Fibroblast of pulmonary artery (primary cell): ENCODE measurements at regions not wholly inside any gene's neighbourhood (a gene's known extent, or its start where the extent isn't known, plus 50 kb on each side); places are given as distances from the start of the nearest gene placed in this dataset.
A peak's percentile ranks its signal among the peaks of the same experiment; 100 is the strongest.
"Not testable (repeated sequence)": the region's sequence is repeated elsewhere in the genome, so short reads cannot be mapped to it uniquely, and the experiment has no call there.

Experiments used
- DNase-seq: peaks from one replicate; pipeline ENCODE4 v3.0.0-alpha.2; 2010; ENCODE audit warnings: low read depth
- H3K4me3 ChIP-seq: replicated peaks from 2 replicates; pipeline ENCODE4 v1.5.1; 2011; ENCODE audit warnings: low read depth, mild to moderate bottlenecking, control low read depth, low read length, moderate library complexity
- TF ChIP-seq, protein P1 (sequence below): IDR thresholded peaks from 2 replicates; pipeline ENCODE4 v1.5.1; 2011; ENCODE audit warnings: mild to moderate bottlenecking, control low read depth, low read length, inconsistent platforms; ENCODE audit errors: missing control alignments

DNA sequence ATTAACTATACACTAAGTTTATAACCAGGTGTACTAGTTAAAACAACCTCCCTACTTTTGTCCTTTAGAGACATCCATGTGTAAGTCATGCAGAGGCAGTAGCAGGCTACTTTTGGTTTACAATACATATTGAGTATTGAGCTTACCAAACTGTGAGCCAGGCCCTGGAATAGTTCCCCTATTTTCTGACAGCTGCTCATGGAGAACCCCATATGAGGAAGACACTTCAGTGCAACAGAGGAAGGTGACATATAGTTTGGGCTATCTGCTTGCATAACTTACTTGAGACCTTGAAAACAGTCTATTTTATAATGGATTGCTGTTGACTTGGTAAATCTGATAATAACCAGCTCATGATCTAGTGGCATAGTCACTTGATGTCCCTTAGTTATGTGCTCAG, 190.5 kb downstream of the SH3BGRL start:
- TF ChIP-seq, protein P1, sequence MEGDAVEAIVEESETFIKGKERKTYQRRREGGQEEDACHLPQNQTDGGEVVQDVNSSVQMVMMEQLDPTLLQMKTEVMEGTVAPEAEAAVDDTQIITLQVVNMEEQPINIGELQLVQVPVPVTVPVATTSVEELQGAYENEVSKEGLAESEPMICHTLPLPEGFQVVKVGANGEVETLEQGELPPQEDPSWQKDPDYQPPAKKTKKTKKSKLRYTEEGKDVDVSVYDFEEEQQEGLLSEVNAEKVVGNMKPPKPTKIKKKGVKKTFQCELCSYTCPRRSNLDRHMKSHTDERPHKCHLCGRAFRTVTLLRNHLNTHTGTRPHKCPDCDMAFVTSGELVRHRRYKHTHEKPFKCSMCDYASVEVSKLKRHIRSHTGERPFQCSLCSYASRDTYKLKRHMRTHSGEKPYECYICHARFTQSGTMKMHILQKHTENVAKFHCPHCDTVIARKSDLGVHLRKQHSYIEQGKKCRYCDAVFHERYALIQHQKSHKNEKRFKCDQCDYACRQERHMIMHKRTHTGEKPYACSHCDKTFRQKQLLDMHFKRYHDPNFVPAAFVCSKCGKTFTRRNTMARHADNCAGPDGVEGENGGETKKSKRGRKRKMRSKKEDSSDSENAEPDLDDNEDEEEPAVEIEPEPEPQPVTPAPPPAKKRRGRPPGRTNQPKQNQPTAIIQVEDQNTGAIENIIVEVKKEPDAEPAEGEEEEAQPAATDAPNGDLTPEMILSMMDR: no peak
- DNase-seq: no peak

DNA sequence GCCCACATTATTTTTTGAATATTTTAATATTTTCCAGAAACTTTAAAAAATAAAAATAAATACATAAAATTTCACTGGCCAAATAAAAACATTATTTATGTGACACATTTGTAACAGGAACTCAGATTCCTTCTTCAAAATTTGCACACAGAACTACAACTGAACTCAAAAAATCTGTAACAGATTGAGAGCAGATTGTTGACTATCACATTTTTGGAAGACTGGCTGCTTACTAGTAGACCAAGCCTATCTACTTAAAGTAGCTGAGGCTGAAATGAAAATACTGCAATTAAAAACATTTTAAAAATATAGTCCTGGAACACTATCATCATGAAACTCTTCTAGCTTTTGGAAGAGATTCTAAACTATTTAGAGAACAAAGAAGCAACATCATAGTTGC, 203.9 kb downstream of the SH3BGRL start:
- no peak for DNase-seq
- TF ChIP-seq, protein P1: no peak
- H3K4me3 ChIP-seq: no peak overlapping the region

More for the DNA sequence above, 190.5 kb downstream of the SH3BGRL start:
- H3K4me3 ChIP-seq: no peak overlapping the region

DNA sequence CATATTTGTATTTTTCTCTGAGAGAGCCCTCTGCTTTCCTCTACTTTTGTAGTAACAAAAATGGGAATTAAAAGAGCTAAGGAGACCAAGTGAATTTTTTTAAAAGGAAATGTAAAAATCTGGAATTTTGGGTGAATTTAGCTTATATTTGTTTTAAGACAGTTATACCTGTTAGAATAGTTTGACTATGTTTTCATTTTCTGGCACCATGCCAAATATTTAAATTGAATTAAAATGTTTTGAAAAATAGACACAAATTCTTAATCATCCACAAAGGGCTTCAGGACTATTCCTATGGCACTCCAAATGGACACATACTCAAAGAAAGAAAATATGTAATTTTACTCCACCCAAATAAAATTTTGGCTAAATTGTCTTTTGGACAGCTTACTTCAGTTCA, 209.6 kb downstream of the SH3BGRL start:
- no peak overlapping the region for H3K4me3 ChIP-seq
- no peak for DNase-seq
- TF ChIP-seq, protein P1: no peak

DNA sequence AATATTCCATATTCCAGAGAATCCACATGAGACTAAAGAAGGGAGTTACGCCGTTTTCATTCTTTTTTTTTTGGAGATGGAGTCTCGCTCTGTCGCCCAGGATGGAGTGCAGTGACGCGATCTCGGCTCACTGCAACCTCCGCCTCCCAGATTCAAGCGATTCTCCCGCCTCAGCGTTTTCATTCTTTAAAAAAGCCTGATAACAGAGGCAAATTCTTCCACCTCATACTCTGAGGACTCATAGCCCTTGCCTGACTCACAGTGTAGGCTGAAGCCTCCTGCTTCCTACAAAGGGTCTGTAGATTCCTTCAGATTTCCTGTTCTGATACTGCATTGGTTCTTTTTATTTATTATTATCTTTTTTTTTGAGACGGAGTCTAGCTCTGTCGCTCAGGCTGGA, 210.5 kb downstream of the SH3BGRL start:
- DNase-seq: no peak
- H3K4me3 ChIP-seq: no peak overlapping the region
- TF ChIP-seq, protein P1: no peak

DNA sequence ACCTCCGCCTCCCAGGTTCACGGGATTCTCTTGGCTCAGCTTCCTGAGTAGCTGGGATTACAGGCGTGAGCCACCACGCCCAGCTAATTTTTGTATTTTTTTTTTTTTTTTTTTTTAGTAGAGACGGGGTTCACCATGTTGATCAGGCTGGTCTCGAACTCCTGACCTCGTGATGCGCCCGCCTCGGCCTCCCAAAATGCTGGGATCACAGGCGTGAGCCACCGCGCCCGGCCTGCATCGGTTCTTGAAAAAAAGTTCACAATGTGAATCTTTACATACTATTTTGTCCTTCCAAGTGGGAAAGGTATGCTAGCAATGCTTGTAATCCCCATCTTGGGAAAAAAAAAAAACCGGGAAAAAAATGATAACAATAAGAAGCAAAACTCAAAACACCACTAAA, 211.0 kb downstream of the SH3BGRL start:
- H3K4me3 ChIP-seq, DNase-seq: not testable (repeated sequence)

DNA sequence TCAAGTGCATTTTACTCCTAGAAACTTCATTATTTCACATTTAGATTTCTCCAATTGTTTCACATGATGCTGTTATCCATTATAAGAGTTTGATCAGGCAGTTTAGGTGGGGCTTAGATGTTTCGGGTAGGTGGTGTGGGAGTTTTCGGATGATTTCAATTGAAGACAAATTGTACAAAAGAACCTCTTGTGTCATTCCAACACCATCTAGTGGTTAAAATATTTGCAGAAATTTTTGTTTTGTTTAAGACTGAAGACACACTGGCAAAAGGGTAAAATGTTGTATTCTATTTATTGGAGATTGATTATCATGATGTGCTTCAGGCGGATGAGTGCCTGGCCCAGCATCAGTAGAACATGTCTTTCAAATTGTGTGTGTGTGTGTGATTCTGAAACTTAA, 212.7 kb downstream of the SH3BGRL start:
- no peak overlapping the region for H3K4me3 ChIP-seq
- TF ChIP-seq, protein P1: no peak
- DNase-seq: peak; percentile 0
